GM12891 (cell line): ENCODE measurements at regions not wholly inside any gene's neighbourhood (a gene's known extent, or its start where the extent isn't known, plus 50 kb on each side); places are given as distances from the start of the nearest gene placed in this dataset.

Experiments
- POLR2A ChIP-seq: IDR thresholded peaks from 2 replicates; pipeline ENCODE4 v1.6.1; 2011; ENCODE audit warnings: low read depth, low read length, control low read depth
- POLR2AphosphoS5 ChIP-seq: IDR thresholded peaks from 2 replicates; pipeline ENCODE4 v1.6.1; 2011; ENCODE audit warnings: low read depth, low read length, control low read depth
- TAF1 ChIP-seq: IDR thresholded peaks from 2 replicates; pipeline ENCODE4 v1.6.1; 2011; ENCODE audit warnings: low read depth, low read length, control low read depth

- TF ChIP-seq POLR2AphosphoS5, result no peak
- TF ChIP-seq TAF1, result no peak
- TF ChIP-seq POLR2A, result no peak
These were observed 218.3 kb upstream of the STK17B start for GRCh38 chr2:196389670-196390069.
